Skeletal muscle tissue (tissue), 3 donors: ENCODE measurements at regions not wholly inside any gene's neighbourhood (a gene's known extent, or its start where the extent isn't known, plus 50 kb on each side); places are given as distances from the start of the nearest gene placed in this dataset.

Experiments used
- H3K27ac ChIP-seq: one replicate; pipeline ENCODE4 v1.7.0; 2013; ENCODE audit warnings: mild to moderate bottlenecking, low read depth, low read length, inconsistent platforms
- H3K27me3 ChIP-seq, 3 donors: one replicate each; pipeline ENCODE4 v1.7.0; 2013; ENCODE audit warnings: low read length in 3 of 3; ENCODE audit not compliant: control insufficient read depth in 3 of 3, insufficient read depth in 3 of 3
- H3K36me3 ChIP-seq, 3 donors: one replicate each; pipeline ENCODE4 v1.7.0; 2013; ENCODE audit warnings: low read length in 3 of 3; ENCODE audit not compliant: control insufficient read depth in 3 of 3, insufficient read depth in 3 of 3
- H3K4me1 ChIP-seq, 3 donors: one replicate each; pipeline ENCODE4 v1.7.0; 2013; ENCODE audit warnings: low read length in 3 of 3, mild to moderate bottlenecking in 3 of 3; ENCODE audit not compliant: control insufficient read depth in 3 of 3, insufficient read depth in 3 of 3
- H3K4me3 ChIP-seq, 3 donors: one replicate each; pipeline ENCODE4 v1.7.0; 2013; ENCODE audit warnings: low read length in 3 of 3
- H3K9ac ChIP-seq, 3 donors: one replicate each; pipeline ENCODE4 v1.7.0; 2013; ENCODE audit warnings: low read length in 3 of 3, mild to moderate bottlenecking in 3 of 3, moderate library complexity in 2 of 3, low read depth in 1 of 3
- H3K9me3 ChIP-seq, 3 donors: one replicate each; pipeline ENCODE4 v1.7.0; 2013; ENCODE audit warnings: low read length in 3 of 3; ENCODE audit not compliant: control insufficient read depth in 3 of 3
- donor health status: Osteomylitis.

DNA sequence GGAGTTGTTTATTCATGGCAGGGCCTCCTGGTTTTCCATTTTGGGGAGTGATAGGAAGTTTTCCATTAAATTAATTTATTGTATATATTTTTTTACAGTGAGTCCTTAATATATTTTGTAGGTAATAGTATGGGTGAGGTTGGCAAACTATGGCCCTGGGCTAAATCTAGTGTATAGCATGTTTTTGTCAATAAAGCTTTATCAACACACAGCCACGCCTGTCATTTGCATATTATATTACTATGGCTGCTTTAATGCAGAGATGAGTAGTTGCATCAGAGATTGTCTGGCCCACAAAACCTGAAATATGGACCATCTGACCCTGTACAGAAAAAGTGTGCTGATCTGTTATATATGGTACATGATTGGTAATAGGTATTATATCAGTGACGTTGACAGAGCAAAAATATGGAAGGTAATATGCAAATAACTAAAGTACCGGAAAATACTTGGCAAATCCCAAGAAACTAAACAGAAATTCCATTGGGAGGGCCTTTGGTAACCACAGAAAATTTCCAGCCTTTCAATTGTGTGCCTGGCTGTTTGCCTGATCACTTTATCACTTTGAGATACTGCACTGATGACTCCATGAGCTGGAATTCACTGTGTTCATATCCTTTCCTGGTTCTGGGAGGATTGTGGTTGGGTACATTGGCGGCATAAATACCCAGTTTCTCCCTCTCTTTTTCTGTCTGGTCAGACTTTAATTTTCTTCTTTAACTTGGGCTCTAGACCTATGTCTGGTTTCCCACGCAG is 61.7 kb upstream of the RFLNA start:
- peaks cover 7 to 9% (median 8%) of the 10 kb centered on the region in 3 donors for H3K4me1 ChIP-seq
- H3K9ac ChIP-seq, result no peak overlapping the region
- no peaks in the 10 kb centered on the region for H3K27me3 ChIP-seq
- H3K27ac ChIP-seq, result no peak overlapping the region
- no peak overlapping the region for H3K4me3 ChIP-seq
- no peaks in the 10 kb centered on the region for H3K36me3 ChIP-seq
- peaks cover 0 to 5% (median 3%) of the 10 kb centered on the region in 3 donors for H3K9me3 ChIP-seq

DNA sequence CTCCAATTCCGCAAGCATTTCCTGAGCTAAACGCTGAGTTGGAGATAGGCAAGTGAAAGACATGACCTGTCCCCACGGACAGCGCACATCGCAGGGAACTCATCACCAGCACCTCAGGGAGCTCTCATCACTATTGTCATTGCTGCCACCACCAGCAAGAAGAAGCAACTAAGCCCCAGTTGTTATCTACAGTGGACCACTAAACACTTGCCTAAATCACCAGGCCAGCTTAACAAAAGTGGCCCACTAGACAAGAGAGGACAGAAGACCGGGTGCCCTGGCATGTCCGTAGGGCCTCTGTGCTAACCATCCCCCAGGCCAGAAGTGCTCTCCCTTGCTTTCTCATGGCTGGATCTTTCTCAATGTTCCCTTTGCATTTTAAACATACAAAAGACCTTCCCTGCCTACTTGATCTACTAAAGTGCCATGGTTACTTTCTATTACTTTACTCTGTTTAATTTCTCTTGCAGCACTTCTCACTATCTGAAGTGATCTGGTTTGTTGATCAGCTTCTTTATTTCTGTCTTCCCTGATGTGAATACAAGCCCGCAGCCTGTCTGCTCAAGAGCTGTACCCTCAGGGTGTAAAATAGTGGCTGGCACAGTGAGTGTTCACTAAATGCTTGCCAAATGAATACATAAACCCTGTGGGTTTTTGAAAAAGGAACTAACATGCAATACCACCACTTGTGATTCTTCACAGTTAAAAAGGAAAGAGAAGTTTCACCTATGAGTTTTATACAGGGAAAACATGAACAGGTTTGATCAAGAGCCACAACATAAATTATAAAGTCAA is 60.9 kb upstream of the RFLNA start:
- Histone ChIP-seq H3K9ac (no peak overlapping the region), H3K27ac (no peak overlapping the region), H3K36me3 (no peaks in the 10 kb centered on the region), H3K4me1 (peaks cover 7 to 9% (median 8%) of the 10 kb centered on the region in 3 donors), H3K9me3 (peaks cover 0 to 5% (median 3%) of the 10 kb centered on the region in 3 donors), H3K4me3 (no peak overlapping the region), H3K27me3 (no peaks in the 10 kb centered on the region)

GRCh38 chr12:124236625-124237031 is 58.3 kb upstream of the RFLNA start:
- Histone ChIP-seq H3K27ac (no peak overlapping the region), H3K36me3 (no peaks in the 10 kb centered on the region), H3K4me1 (peaks cover 7% of the 10 kb centered on the region in 3 donors), H3K4me3 (no peak overlapping the region), H3K9me3 (no peaks in the 10 kb centered on the region), H3K9ac (no peak overlapping the region), H3K27me3 (no peaks in the 10 kb centered on the region)

DNA sequence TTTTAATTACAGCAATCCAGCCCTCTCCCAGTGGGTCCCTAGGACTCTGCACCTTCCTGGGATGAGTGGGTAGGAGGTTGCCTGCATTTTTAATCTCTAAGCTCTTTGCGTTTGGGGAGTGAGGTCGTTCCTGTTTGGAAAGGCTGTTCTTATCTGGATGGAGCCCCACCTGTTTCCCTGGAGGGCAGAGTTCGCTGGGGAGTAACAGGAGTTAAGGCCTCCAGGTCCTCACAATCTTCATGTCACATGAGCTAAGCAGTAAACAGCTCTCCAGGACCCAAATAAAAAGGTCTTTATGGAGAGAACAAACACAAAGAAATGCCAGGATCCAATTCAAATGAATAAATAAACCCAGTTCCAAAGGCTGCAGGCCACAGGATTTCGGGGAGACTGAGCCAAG is 56.0 kb upstream of the RFLNA start:
- H3K27ac ChIP-seq, result no peak overlapping the region
- H3K9ac ChIP-seq, result no peak overlapping the region
- peaks cover 0 to 7% (median 0%) of the 10 kb centered on the region in 3 donors for H3K27me3 ChIP-seq
- H3K9me3 ChIP-seq, result no peaks in the 10 kb centered on the region
- no peaks in the 10 kb centered on the region for H3K36me3 ChIP-seq
- H3K4me1 ChIP-seq, result no peaks in the 10 kb centered on the region
- H3K4me3 ChIP-seq, result no peak overlapping the region

GRCh38 chr12:124240493-124240892 is 54.4 kb upstream of the RFLNA start:
- Histone ChIP-seq H3K27me3 (peaks cover 0 to 7% (median 0%) of the 10 kb centered on the region in 3 donors), H3K36me3 (no peaks in the 10 kb centered on the region), H3K4me1 (no peaks in the 10 kb centered on the region), H3K9ac (no peak overlapping the region), H3K9me3 (no peaks in the 10 kb centered on the region), H3K27ac (no peak overlapping the region), H3K4me3 (no peak overlapping the region)

GRCh38 chr12:124241776-124242528 is 52.9 kb upstream of the RFLNA start:
- H3K9me3 ChIP-seq, result peaks cover 0 to 4% (median 2%) of the 10 kb centered on the region in 3 donors
- H3K4me3 ChIP-seq, result no peak overlapping the region
- H3K4me1 ChIP-seq, result no peaks in the 10 kb centered on the region
- no peak overlapping the region for H3K9ac ChIP-seq
- no peaks in the 10 kb centered on the region for H3K36me3 ChIP-seq
- no peak overlapping the region for H3K27ac ChIP-seq
- H3K27me3 ChIP-seq, result peaks cover 0 to 7% (median 0%) of the 10 kb centered on the region in 3 donors

- Histone ChIP-seq H3K4me1 (no peaks in the 10 kb centered on the region), H3K4me3 (no peak overlapping the region), H3K9ac (no peak overlapping the region), H3K36me3 (no peaks in the 10 kb centered on the region), H3K27ac (no peak overlapping the region), H3K9me3 (peaks cover 0 to 7% (median 2%) of the 10 kb centered on the region in 3 donors), H3K27me3 (peaks cover 0 to 7% (median 0%) of the 10 kb centered on the region in 3 donors)
Measured at GRCh38 chr12:124242529-124243065, 52.3 kb upstream of the RFLNA start.

GRCh38 chr12:124243936-124244335 is 51.0 kb upstream of the RFLNA start:
- Histone ChIP-seq H3K4me3 (no peak overlapping the region), H3K27ac (no peak overlapping the region), H3K9me3 (peaks cover 0 to 7% (median 2%) of the 10 kb centered on the region in 3 donors), H3K27me3 (peaks cover 0 to 7% (median 0%) of the 10 kb centered on the region in 3 donors), H3K36me3 (no peaks in the 10 kb centered on the region), H3K9ac (no peak overlapping the region), H3K4me1 (no peaks in the 10 kb centered on the region)
